Activated naive CD8-positive, alpha-beta T cell (primary cell): ENCODE measurements at regions not wholly inside any gene's neighbourhood (a gene's known extent, or its start where the extent isn't known, plus 50 kb on each side); places are given as distances from the start of the nearest gene placed in this dataset.
"Not testable (repeated sequence)": the region's sequence is repeated elsewhere in the genome, so short reads cannot be mapped to it uniquely, and the experiment has no call there.

Source experiments
- H3K27ac Mint-ChIP-seq: one replicate; pipeline ENCODE4 v1.8.0; 2021; ENCODE audit warnings: mixed read lengths
- H3K27me3 Mint-ChIP-seq: one replicate; pipeline ENCODE4 v1.8.0; 2021; ENCODE audit warnings: mixed read lengths
- H3K36me3 Mint-ChIP-seq: one replicate; pipeline ENCODE4 v1.8.0; 2021; ENCODE audit warnings: mixed read lengths
- H3K4me1 Mint-ChIP-seq: one replicate; pipeline ENCODE4 v1.8.0; 2021; ENCODE audit warnings: low read depth, mixed read lengths
- H3K4me3 Mint-ChIP-seq: one replicate; pipeline ENCODE4 v1.8.0; 2021; ENCODE audit warnings: mild to moderate bottlenecking, mixed read lengths
- H3K9me3 Mint-ChIP-seq: one replicate; pipeline ENCODE4 v1.8.0; 2021; ENCODE audit warnings: low read depth, mixed read lengths

GRCh38 chr4:110424144-110424543, 51.8 kb upstream of the ENPEP start:
- Mint-ChIP-seq H3K9me3 (peaks cover 4% of the 10 kb centered on the region), H3K4me3 (no peak overlapping the region), H3K27ac (no peak overlapping the region), H3K4me1 (no peaks in the 10 kb centered on the region), H3K27me3 (peaks cover 1% of the 10 kb centered on the region), H3K36me3 (no peaks in the 10 kb centered on the region)

DNA sequence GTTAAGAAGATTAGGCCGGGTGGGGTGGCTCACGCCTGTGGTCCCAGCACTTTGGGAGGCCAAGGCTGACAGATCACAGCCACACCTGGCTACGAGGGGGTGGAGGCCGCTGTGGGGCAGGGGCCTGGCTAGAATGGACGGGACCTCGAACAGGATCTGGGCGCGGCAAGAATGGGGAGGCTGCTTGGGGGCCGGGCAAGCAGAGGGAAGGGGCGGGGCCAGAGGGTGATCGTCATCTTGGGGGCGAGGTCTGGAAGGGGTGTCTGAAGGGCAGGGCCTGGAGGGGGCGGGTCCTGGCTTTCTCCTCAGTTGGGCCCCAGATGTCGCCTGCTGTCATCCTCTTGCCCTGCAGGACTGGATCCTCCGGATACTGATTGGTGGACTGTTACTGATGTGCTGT, 57.3 kb upstream of the ENPEP start:
- Mint-ChIP-seq H3K4me1 (no peaks in the 10 kb centered on the region), H3K4me3 (no peak overlapping the region), H3K36me3 (no peaks in the 10 kb centered on the region), H3K27me3 (peaks cover 9% of the 10 kb centered on the region), H3K27ac (no peak overlapping the region), H3K9me3 (peaks cover 4% of the 10 kb centered on the region)

DNA sequence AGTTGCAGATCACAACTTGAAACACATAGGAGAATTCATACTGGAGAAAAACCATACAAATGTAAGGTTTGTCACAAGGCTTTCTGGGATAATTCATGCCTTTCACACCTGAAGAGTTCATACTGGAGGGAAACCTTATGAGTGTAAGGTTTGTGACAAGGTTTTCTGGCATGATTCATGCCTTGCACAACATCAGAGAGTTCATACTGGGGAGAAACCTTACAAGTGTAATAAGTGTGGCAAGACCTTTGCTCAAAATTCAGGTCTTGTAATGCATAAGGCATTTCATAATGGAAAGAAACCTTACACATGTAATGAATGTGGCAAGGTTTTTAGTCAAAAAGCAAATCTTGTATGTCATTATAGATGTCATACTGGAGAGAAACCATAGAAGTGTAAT, 58.8 kb upstream of the ENPEP start:
- no peaks in the 10 kb centered on the region for H3K36me3 Mint-ChIP-seq
- H3K27me3 Mint-ChIP-seq, result peaks cover 11% of the 10 kb centered on the region
- no peaks in the 10 kb centered on the region for H3K9me3 Mint-ChIP-seq
- no peak overlapping the region for H3K27ac Mint-ChIP-seq
- no peaks in the 10 kb centered on the region for H3K4me1 Mint-ChIP-seq
- H3K4me3 Mint-ChIP-seq, result no peak overlapping the region

GRCh38 chr4:110415478-110415877, 60.5 kb upstream of the ENPEP start:
- Mint-ChIP-seq H3K4me1 (no peaks in the 10 kb centered on the region), H3K9me3 (no peaks in the 10 kb centered on the region), H3K4me3 (no peak overlapping the region), H3K27ac (no peak overlapping the region), H3K27me3 (peaks cover 11% of the 10 kb centered on the region), H3K36me3 (no peaks in the 10 kb centered on the region)

- Mint-ChIP-seq H3K27ac (no peak overlapping the region), H3K4me1 (no peaks in the 10 kb centered on the region), H3K27me3 (peaks cover 11% of the 10 kb centered on the region), H3K36me3 (no peaks in the 10 kb centered on the region), H3K4me3 (no peak overlapping the region), H3K9me3 (no peaks in the 10 kb centered on the region)
Measured at GRCh38 chr4:110415041-110415440, 60.9 kb upstream of the ENPEP start.

DNA sequence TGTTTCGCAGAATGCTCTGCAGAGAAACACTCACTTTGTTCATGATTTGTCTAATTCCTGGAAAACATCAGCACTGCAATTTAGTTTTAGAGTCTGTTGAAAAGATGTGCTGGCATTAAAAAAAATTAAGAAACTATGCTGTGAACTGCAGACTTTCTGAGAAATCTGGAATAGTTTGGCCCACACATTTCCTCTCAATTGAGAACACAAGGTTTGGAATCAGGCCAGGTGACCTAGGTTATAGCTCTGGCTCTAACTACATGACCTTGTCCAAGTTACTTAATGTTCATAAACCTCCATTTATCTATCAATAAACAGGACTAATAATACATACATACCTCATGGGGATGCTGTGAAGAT, 61.4 kb upstream of the ENPEP start:
- Mint-ChIP-seq H3K9me3 (no peaks in the 10 kb centered on the region), H3K4me1 (no peaks in the 10 kb centered on the region), H3K27ac (no peak overlapping the region), H3K36me3 (no peaks in the 10 kb centered on the region), H3K4me3 (no peak overlapping the region), H3K27me3 (peaks cover 11% of the 10 kb centered on the region)

DNA sequence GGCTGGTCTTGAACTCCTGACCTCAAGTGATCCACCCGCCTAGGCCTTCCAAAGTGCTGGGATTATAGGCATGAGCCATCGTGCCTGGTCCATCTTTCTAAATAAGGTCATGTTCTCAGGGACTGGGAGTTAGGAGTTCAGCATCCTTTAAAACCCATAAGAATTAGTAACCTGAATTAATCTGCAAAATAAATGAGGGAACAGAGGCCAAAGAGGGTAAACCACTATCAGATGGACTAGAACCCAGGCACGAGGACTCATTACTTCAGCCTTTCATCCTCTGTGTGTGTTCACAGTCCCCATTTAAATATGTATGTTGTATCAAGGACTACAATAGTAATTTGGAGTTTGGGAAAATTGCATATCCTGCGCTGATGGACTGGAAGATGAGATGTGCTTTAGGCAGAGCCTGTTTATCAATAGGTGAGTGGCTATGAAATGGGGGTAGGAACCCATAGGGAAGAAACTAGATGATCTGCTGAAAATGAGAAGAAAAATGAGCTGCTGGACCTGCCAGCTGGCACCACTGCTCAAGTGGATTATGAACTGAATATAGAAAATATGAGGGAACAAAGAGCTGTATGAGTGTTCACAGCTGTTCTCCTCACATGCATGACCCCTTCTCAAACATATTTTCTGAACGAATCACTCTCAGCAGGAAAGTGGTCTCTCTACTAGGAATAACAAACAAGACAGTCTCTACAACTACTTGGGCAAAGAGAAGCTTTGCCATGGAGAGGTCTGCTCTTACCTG, 62.0 kb upstream of the ENPEP start:
- not testable (repeated sequence) for H3K4me1 Mint-ChIP-seq, H3K27ac Mint-ChIP-seq, H3K9me3 Mint-ChIP-seq, H3K36me3 Mint-ChIP-seq, H3K4me3 Mint-ChIP-seq
- H3K27me3 Mint-ChIP-seq, result peaks cover 11% of the 10 kb centered on the region

DNA sequence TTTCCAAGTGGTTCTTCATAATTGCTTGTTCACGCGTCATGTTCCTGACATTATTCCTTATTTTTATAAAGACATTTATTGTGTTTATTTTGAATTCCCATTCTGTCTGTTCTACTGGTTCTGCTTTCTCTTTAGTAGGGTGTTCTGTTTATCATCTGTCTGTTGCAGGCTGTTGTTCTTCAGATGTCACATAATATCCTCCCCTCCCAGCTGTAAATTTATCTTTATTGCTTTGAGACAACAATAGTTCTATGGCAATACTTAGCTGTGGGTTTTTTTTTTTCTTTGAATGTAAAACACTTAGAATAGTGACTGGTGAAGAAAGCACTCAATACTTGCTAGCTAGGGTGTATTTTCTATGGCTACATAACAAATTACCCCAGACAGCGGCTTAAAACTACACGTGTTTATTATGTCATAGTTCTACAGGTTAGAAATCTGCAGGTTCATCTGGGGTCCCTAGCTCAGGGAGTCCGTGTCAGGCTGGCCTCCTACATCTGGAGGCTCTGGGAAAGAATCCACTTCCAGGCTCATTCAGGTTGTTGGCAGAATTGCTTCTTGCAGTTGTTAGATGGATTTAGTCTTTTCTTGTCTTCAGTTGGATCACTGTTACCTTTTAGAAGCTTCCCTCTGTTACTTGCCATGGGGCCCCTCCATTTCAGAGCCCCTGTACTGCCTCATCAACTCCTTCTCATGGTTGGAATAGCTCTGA, 63.4 kb upstream of the ENPEP start:
- peaks cover 5% of the 10 kb centered on the region for H3K27me3 Mint-ChIP-seq
- H3K4me3 Mint-ChIP-seq, result no peak overlapping the region
- no peaks in the 10 kb centered on the region for H3K4me1 Mint-ChIP-seq
- no peak overlapping the region for H3K27ac Mint-ChIP-seq
- H3K9me3 Mint-ChIP-seq, result no peaks in the 10 kb centered on the region
- no peaks in the 10 kb centered on the region for H3K36me3 Mint-ChIP-seq

DNA sequence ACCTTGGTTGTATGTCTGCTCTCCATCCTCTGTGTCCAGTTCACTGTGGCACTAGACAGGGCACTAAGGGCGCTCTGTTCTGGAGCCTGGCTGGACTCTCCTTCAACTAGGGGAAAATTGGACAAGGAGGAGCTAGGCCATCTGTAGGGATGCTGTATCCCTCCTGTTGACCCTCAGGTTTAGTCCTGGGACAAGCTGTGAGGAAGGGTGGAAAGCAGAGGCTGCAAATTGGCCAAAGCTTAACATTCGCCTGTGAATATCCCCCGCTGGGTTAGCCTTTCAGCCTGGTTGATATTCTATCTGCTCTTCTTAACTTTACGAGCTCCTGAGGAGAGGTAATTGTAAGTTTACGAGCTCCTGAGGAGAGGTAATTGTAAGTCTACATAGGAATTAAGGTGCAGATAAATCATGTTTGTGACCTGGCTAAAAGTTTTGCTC, 64.4 kb upstream of the ENPEP start:
- H3K4me3 Mint-ChIP-seq, result no peak overlapping the region
- peaks cover 2% of the 10 kb centered on the region for H3K27me3 Mint-ChIP-seq
- no peaks in the 10 kb centered on the region for H3K4me1 Mint-ChIP-seq
- no peaks in the 10 kb centered on the region for H3K36me3 Mint-ChIP-seq
- no peaks in the 10 kb centered on the region for H3K9me3 Mint-ChIP-seq
- no peak overlapping the region for H3K27ac Mint-ChIP-seq

DNA sequence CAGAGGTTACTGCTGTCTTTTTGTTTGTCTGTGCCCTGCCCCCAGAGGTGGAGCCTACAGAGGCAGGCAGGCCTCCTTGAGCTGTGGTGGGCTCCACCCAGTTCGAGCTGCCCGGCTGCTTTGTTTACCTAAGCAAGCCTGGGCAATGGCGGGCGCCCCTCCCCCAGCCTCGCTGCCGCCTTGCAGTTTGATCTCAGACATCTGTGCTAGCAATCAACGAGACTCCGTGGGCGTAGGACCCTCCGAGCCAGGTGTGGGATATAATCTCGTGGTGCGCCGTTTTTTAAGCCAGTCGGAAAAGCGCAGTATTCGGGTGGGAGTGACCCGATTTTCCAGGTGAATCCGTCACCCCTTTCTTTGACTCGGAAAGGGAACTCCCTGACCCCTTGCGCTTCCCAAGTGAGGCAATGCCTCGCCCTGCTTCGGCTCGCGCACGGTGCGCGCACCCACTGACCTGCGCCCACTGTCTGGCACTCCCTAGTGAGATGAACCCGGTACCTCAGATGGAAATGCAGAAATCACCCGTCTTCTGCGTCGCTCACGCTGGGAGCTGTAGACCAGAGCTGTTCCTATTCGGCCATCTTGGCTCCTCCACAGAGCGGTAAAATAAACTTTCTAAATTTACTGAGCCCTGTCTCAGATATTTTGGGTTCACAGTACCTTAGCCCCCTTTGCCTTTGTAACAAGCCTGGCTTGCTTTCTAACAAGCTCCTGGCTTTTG, 64.9 kb upstream of the ENPEP start:
- not testable (repeated sequence) for H3K27me3 Mint-ChIP-seq, H3K27ac Mint-ChIP-seq, H3K36me3 Mint-ChIP-seq, H3K9me3 Mint-ChIP-seq, H3K4me1 Mint-ChIP-seq, H3K4me3 Mint-ChIP-seq

- peaks cover 2% of the 10 kb centered on the region for H3K27me3 Mint-ChIP-seq
- H3K27ac Mint-ChIP-seq, result no peak overlapping the region
- no peaks in the 10 kb centered on the region for H3K9me3 Mint-ChIP-seq
- H3K4me1 Mint-ChIP-seq, result no peaks in the 10 kb centered on the region
- no peaks in the 10 kb centered on the region for H3K36me3 Mint-ChIP-seq
- no peak overlapping the region for H3K4me3 Mint-ChIP-seq
Measured at GRCh38 chr4:110400086-110400485, 75.9 kb upstream of the ENPEP start.

- H3K36me3 Mint-ChIP-seq, H3K27ac Mint-ChIP-seq, H3K4me3 Mint-ChIP-seq, H3K4me1 Mint-ChIP-seq, H3K27me3 Mint-ChIP-seq, H3K9me3 Mint-ChIP-seq: not testable (repeated sequence)
Measured at GRCh38 chr4:110399046-110399445, 76.9 kb upstream of the ENPEP start.

- no peaks in the 10 kb centered on the region for H3K9me3 Mint-ChIP-seq
- H3K4me3 Mint-ChIP-seq, result no peak overlapping the region
- H3K36me3 Mint-ChIP-seq, result no peaks in the 10 kb centered on the region
- no peak overlapping the region for H3K27ac Mint-ChIP-seq
- peaks cover 9% of the 10 kb centered on the region for H3K27me3 Mint-ChIP-seq
- H3K4me1 Mint-ChIP-seq, result no peaks in the 10 kb centered on the region
Measured at GRCh38 chr4:110396963-110397362, 79.0 kb upstream of the ENPEP start.

DNA sequence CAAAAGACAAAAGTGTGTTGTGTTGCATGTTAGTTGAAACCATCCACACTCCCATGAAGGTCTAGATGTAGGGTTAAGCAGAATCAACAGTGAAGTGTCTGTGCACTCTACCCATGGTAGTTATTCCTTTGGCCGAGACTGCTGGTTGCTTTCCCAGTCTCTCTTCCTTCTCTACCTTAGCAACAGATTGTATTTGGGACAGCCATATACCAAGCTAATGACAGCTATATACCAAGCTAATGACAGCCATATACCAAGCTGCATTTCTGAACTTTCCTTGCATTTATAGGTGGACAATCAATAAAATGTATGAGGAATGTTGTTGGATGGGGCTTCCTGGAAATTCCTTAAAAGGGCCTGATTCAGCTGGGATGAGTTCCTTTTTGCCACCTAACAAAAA, 80.5 kb upstream of the ENPEP start:
- H3K36me3 Mint-ChIP-seq, result no peaks in the 10 kb centered on the region
- peaks cover under 1% of the 10 kb centered on the region for H3K9me3 Mint-ChIP-seq
- H3K4me1 Mint-ChIP-seq, result no peaks in the 10 kb centered on the region
- H3K4me3 Mint-ChIP-seq, result no peak overlapping the region
- no peak overlapping the region for H3K27ac Mint-ChIP-seq
- H3K27me3 Mint-ChIP-seq, result peaks cover 9% of the 10 kb centered on the region

GRCh38 chr4:110394871-110395270, 81.1 kb upstream of the ENPEP start:
- peaks cover 5% of the 10 kb centered on the region for H3K9me3 Mint-ChIP-seq

More at GRCh38 chr4:110394871-110395270, 81.1 kb upstream of the ENPEP start:
- Mint-ChIP-seq H3K4me1 (no peaks in the 10 kb centered on the region), H3K27me3 (peaks cover 9% of the 10 kb centered on the region), H3K4me3 (no peak overlapping the region), H3K27ac (no peak overlapping the region), H3K36me3 (no peaks in the 10 kb centered on the region)
